Thoracic aorta (tissue), 2 donors: ENCODE measurements at regions not wholly inside any gene's neighbourhood (a gene's known extent, or its start where the extent isn't known, plus 50 kb on each side); places are given as distances from the start of the nearest gene placed in this dataset.

ENCODE experiments used
- ATAC-seq: fragments of 150-250 bp; one replicate; pipeline ENCODE4 v1.8.0; 2017; ENCODE audit warnings: low read depth; ENCODE audit not compliant: insufficient number of reproducible peaks, low FRiP score
- DNase-seq: peaks from one replicate; pipeline ENCODE4 v3.0.0-alpha.2; 2020; ENCODE audit warnings: low spot score
- H3K27ac ChIP-seq, 2 donors: fragments of 200-600 bp; sonication (generic); 1 replicate in 1 of 2; 2 replicates in 1 of 2; pipeline ENCODE4 v1.5.1; 2016; ENCODE audit warnings: mild to moderate bottlenecking in 2 of 2, moderate library complexity in 2 of 2
- H3K27me3 ChIP-seq: fragments of 200-600 bp; sonication (generic); replicated peaks from 2 replicates; pipeline ENCODE4 v1.6.0; 2016; ENCODE audit warnings: mild to moderate bottlenecking; ENCODE audit not compliant: insufficient read depth
- H3K36me3 ChIP-seq: fragments of 200-600 bp; sonication (generic); one replicate; pipeline ENCODE4 v1.5.1; 2016
- H3K4me1 ChIP-seq, 2 donors: fragments of 200-600 bp; sonication (generic); 1 replicate in 1 of 2; 2 replicates in 1 of 2; pipeline versions ENCODE4 v1.5.1 to v1.6.0; 2016; ENCODE audit warnings: low read depth in 2 of 2, mild to moderate bottlenecking in 1 of 2; ENCODE audit not compliant: control insufficient read depth in 1 of 2
- H3K4me3 ChIP-seq: fragments of 200-600 bp; sonication (generic); 2 replicates; pipeline ENCODE4 v1.5.1; 2016; ENCODE audit warnings: mild to moderate bottlenecking
- H3K9me3 ChIP-seq: fragments of 200-600 bp; sonication (generic); 2 replicates; pipeline ENCODE4 v1.5.1; 2016
- TF ChIP-seq, protein P1 (sequence below): fragments of 200-600 bp; sonication (generic); IDR thresholded peaks from one replicate; pipeline ENCODE4 v1.5.1; 2019; ENCODE audit warnings: antibody characterized with exemption

DNA sequence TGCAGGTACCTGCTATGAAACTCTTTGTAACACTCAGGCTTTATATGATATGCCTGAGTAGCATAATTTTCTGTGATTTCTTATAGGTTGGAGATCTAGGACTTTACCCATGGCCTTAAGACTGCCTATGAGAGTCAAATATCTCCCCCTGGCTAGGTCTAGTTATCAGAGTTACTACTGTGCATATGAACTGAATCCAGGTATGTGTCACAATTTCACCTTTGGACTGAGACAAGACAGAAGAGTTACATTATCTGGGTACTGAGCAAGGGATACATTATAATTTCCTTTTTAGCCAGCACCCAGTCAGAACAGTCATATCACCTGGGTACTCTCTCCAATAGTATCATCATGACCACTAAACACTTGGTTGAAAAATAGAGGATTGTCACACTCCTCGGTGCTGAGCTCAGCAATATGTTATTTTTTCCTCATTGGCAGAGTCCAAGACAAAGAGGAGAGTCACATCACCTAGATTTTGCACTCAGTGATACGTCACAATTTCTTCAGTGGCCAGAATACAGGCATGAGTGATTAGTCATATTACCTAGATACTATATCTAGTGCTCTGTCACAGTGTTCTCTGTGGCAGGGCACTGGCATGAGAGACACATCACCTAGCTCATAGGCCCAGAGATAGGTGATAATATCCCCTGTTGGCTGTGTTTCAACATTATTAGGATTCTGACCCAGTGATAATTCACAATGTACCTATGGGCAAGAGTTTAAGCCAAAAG, 1027.6 kb upstream of the AMELY start:
- Histone ChIP-seq H3K27ac (no peak overlapping the region), H3K36me3 (no peaks in the 10 kb centered on the region), H3K4me3 (no peak overlapping the region), H3K27me3 (no peaks in the 10 kb centered on the region), H3K4me1 (no peaks in the 10 kb centered on the region), H3K9me3 (no peaks in the 10 kb centered on the region)
- TF ChIP-seq, protein P1, sequence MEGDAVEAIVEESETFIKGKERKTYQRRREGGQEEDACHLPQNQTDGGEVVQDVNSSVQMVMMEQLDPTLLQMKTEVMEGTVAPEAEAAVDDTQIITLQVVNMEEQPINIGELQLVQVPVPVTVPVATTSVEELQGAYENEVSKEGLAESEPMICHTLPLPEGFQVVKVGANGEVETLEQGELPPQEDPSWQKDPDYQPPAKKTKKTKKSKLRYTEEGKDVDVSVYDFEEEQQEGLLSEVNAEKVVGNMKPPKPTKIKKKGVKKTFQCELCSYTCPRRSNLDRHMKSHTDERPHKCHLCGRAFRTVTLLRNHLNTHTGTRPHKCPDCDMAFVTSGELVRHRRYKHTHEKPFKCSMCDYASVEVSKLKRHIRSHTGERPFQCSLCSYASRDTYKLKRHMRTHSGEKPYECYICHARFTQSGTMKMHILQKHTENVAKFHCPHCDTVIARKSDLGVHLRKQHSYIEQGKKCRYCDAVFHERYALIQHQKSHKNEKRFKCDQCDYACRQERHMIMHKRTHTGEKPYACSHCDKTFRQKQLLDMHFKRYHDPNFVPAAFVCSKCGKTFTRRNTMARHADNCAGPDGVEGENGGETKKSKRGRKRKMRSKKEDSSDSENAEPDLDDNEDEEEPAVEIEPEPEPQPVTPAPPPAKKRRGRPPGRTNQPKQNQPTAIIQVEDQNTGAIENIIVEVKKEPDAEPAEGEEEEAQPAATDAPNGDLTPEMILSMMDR, result no peak
- DNase-seq (no peak), ATAC-seq (no peak)

DNA sequence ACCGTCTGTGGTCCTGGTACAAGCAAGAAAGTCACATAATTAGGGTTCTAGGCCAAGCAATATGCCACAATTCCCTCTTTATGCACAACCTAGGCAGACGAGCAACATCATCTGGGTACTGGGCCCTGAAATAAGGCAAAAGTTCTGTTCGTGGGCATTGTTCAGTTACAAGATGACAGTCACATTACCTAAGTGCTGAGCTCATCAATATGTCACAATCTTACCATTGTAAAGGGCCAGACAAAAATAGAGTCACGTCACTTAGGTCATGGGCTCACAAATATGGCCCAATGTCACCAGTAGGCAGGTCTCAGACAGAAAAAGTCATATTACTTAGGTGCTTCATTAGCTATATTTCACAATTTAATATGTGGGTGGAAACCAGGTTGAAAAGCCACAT, 1025.3 kb upstream of the AMELY start:
- H3K27ac ChIP-seq, result no peak overlapping the region
- H3K4me1 ChIP-seq, result no peaks in the 10 kb centered on the region
- H3K27me3 ChIP-seq, result no peaks in the 10 kb centered on the region
- H3K36me3 ChIP-seq, result no peaks in the 10 kb centered on the region
- TF ChIP-seq, protein P1, result no peak
- H3K9me3 ChIP-seq, result no peaks in the 10 kb centered on the region
- no peak for DNase-seq
- ATAC-seq, result no peak
- H3K4me3 ChIP-seq, result no peak overlapping the region

DNA sequence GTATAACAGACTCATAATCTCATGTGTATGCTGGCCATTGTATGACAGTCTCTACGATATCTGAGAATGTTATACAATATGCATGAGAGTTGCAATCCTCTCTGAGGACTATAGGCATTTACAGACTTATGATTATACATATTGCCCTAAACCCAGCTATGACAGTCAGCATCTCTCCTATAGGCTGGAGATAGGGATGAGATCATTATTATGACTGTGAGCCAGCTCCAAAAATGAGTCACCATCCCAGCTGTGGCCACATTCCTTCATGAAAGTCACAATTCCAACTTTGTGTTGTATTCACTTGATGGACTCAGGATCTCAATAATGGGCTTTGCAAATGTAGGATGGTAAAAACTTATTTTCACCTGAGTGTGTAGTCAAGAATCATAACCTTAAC, 1024.5 kb upstream of the AMELY start:
- no peak for DNase-seq
- ATAC-seq, result no peak
- TF ChIP-seq, protein P1, result no peak
- Histone ChIP-seq H3K9me3 (no peaks in the 10 kb centered on the region), H3K4me1 (no peaks in the 10 kb centered on the region), H3K4me3 (no peak overlapping the region), H3K27me3 (no peaks in the 10 kb centered on the region), H3K27ac (no peak overlapping the region), H3K36me3 (no peaks in the 10 kb centered on the region)

DNA sequence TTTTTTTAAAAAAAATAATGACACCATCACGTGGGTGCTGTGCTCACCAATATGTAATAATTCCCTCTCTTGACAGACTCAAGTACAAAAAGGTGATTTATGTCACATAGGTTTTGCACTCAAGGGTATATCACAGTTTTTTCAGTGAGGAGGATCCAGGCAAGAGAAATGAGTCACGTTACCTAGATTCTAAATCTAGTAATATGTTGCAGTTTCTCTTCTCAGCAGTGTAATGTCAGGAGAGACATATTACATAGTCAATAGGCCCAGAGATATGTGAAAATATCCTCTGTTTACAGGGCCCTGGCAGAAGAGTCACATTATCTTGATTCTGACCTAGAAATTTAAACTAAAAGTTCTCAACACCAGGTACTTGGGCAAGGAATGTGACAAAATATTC, 1024.1 kb upstream of the AMELY start:
- ATAC-seq, result no peak
- TF ChIP-seq, protein P1, result no peak
- Histone ChIP-seq H3K9me3 (no peaks in the 10 kb centered on the region), H3K4me1 (no peaks in the 10 kb centered on the region), H3K4me3 (no peak overlapping the region), H3K27ac (no peak overlapping the region), H3K27me3 (no peaks in the 10 kb centered on the region), H3K36me3 (no peaks in the 10 kb centered on the region)
- no peak for DNase-seq

DNA sequence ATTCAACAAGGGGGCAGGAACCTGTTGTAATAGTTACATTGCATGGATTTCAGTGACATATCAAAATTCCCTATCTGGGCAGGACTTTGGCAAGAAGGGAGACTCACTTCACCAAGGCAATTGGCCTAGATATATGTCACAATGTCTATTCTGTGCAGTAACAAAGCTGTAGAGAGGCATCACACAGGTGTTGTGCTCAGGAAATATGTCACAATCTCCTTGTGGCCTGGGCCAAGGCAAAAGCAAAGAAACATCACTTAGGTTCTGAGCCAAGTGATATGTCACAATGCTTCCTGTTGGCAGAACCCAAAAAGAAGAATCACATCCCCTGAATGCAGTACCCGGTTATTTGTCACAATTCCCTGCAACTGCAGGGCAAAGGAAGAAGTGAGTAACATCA, 1020.9 kb upstream of the AMELY start:
- ATAC-seq (no peak), DNase-seq (no peak)
- Histone ChIP-seq H3K4me1 (no peaks in the 10 kb centered on the region), H3K27ac (no peak overlapping the region), H3K4me3 (no peak overlapping the region), H3K27me3 (no peaks in the 10 kb centered on the region), H3K36me3 (no peaks in the 10 kb centered on the region), H3K9me3 (no peaks in the 10 kb centered on the region)
- TF ChIP-seq, protein P1, result no peak
